ENCODE measurements at regions not wholly inside any gene's neighbourhood (a gene's known extent, or its start where the extent isn't known, plus 50 kb on each side); places are given as distances from the start of the nearest gene placed in this dataset.

GRCh38 chr5:3382782-3383181, 212.8 kb upstream of the IRX1 start:
- Histone ChIP-seq H3K27ac (ENCODE audit: low read depth) (no peak overlapping the region), H3K79me2 (replicated peaks; ENCODE audit: insufficient read depth) (no peaks in the 10 kb centered on the region), H3K9me2 (ENCODE audit: insufficient read depth) (no peaks in the 10 kb centered on the region), H3K4me3 (no peak overlapping the region), H3F3A (replicated peaks; ENCODE audit: low read depth) (no peaks in the 10 kb centered on the region), H2AFZ (no peak overlapping the region), H3K27me3 (ENCODE audit: insufficient read depth) (no peaks in the 10 kb centered on the region), H3K4me1 (ENCODE audit: insufficient read depth) (no peaks in the 10 kb centered on the region), H3K4me2 (no peak overlapping the region), H4K20me1 (replicated peaks; ENCODE audit: insufficient read depth) (no peaks in the 10 kb centered on the region), H3K36me3 (ENCODE audit: insufficient read depth) (no peaks in the 10 kb centered on the region)
- no peak overlapping the region for H3K27ac Mint-ChIP-seq
- DNase-seq (ENCODE audit: low spot score) (no peak), ATAC-seq (no peak)
- H3K9me3 Mint-ChIP-seq: no peaks in the 10 kb centered on the region; the same call in 2 of the 3 replicates
- H3K4me1 Mint-ChIP-seq: no peaks in the 10 kb centered on the region
- no peak overlapping the region for H3K4me3 Mint-ChIP-seq
- TF ChIP-seq EZH2phosphoT487 (IDR thresholded peaks at IDR 0.05; ENCODE audit: unreplicated experiment) (no peak), ZNF462 (CRISPR knock-in tag; IDR thresholded peaks at IDR 0.05) (no peak), STAT1 (IDR thresholded peaks at IDR 0.05; ENCODE audit: unreplicated experiment) (no peak), POLR2AphosphoS5 (IDR thresholded peaks at IDR 0.05; ENCODE audit: low read depth) (no peak), ZNF114 (CRISPR knock-in tag; IDR thresholded peaks at IDR 0.05) (no peak), NANOG (IDR thresholded peaks at IDR 0.05; ENCODE audit: borderline replicate concordance) (no peak), CTCF (conservative IDR thresholded peaks at IDR 0.05; ENCODE audit: low read depth in 2 of 2) (no peak), JUNB (IDR thresholded peaks at IDR 0.05; ENCODE audit: unreplicated experiment) (no peak), EZH2 (IDR thresholded peaks at IDR 0.05; ENCODE audit: low read depth, unreplicated experiment) (no peak), ETS1 (IDR thresholded peaks at IDR 0.05) (no peak), ZNF331 (CRISPR knock-in tag; IDR thresholded peaks at IDR 0.05; ENCODE audit: low read depth) (no peak), CREB1 (CRISPR knock-in tag; IDR thresholded peaks at IDR 0.05; ENCODE audit: low read depth) (no peak), REST (IDR thresholded peaks at IDR 0.05; ENCODE audit: unreplicated experiment) (no peak)
- H3K27me3 Mint-ChIP-seq (ENCODE audit: insufficient read depth, low read depth, poor library complexity): no peaks in the 10 kb centered on the region
- H3K36me3 Mint-ChIP-seq (ENCODE audit: low read depth): no peaks in the 10 kb centered on the region
